Tibial nerve (tissue), 3 donors: ENCODE measurements at regions not wholly inside any gene's neighbourhood (a gene's known extent, or its start where the extent isn't known, plus 50 kb on each side); places are given as distances from the start of the nearest gene placed in this dataset.
"Not testable (repeated sequence)": the region's sequence is repeated elsewhere in the genome, so short reads cannot be mapped to it uniquely, and the experiment has no call there.

Source experiments
- CTCF ChIP-seq, 5 experiments: fragments of 200-600 bp in 3 of 5; fragments of 450-650 bp in 2 of 5; sonication (generic) in 3 of 5; IDR thresholded peaks; one replicate each; pipeline ENCODE4 v1.5.1; 2016 to 2019; ENCODE audit warnings: antibody characterized with exemption in 5 of 5, mild to moderate bottlenecking in 3 of 5, moderate library complexity in 2 of 5
- POLR2A ChIP-seq, 2 donors: fragments of 450-650 bp; IDR thresholded peaks; one replicate each; pipeline ENCODE4 v1.6.1; 2017; ENCODE audit warnings: antibody characterized with exemption in 2 of 2, mild to moderate bottlenecking in 2 of 2, moderate library complexity in 2 of 2

GRCh38 chr3:101922151-101922725 is 72.9 kb downstream of the NFKBIZ start:
- TF ChIP-seq POLR2A, CTCF (IDR thresholded peaks at IDR 0.05): not testable (repeated sequence)
